Frontal cortex (tissue), 3 donors: ENCODE measurements at regions not wholly inside any gene's neighbourhood (a gene's known extent, or its start where the extent isn't known, plus 50 kb on each side); places are given as distances from the start of the nearest gene placed in this dataset.
"Not testable (repeated sequence)": the region's sequence is repeated elsewhere in the genome, so short reads cannot be mapped to it uniquely, and the experiment has no call there.

Experiments
- DNase-seq, 2 donors: peaks; one replicate each; pipeline ENCODE4 v3.0.0; 2012; ENCODE audit warnings: low spot score in 2 of 2
- FAIRE-seq: peaks from 2 replicates; lab custom pipeline; 2012; peaks lifted over from hg19 to GRCh38; lab: Jason Lieb, UNC
- donor health status: control.
- donor health status: control.
- donor health status: control.

DNA sequence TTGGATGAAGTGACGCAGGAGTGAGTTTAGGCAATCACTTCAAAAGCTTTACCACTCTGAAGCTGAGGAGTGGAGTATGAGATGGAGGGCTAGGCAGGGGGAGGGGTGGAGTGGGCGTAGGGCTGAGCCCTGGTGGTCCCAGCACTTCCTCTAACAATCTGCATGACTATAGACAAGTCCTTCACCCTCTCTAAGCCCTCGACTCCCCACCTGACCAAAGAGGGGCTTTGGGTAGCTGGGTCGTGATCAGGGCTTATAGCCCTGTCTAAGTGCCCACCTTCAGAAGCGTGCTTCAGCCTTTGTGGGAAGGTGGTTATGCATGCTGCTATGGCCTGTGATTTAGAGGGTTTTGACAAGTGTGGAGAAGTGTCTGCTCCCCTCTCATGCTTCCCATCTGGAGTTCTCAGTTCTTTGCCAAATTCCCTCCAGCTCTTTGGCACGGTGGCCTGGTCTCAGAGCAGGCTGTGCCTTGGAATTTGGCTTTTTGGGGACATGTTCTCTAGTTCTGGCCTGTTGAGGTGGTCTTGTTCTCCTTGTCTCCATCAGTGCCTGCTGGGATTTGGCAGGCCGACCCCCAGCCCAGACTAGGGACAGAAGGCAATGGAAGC is 53.0 kb downstream of the ACTBL2 start:
- FAIRE-seq (no peak), DNase-seq (no peak)

DNA sequence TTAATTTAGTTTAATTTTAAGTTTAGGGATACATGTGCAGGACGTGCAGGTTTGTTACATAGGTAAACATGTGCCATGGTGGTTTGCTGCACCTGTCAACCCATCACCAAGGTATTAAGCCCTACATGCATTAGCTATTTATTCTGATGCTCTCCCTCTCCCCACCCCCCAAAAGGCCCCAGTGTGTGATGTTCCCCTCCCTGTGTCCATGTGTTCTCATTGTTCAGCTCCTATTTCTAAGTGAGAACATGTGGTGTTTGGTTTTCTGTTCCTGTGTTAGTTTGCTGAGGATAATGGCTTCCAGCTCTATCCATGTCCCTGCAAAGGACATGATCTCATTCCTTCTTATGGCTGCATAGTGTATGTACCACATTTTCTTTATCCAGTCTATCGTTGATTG is 53.6 kb downstream of the ACTBL2 start:
- not testable (repeated sequence) for DNase-seq, FAIRE-seq

DNA sequence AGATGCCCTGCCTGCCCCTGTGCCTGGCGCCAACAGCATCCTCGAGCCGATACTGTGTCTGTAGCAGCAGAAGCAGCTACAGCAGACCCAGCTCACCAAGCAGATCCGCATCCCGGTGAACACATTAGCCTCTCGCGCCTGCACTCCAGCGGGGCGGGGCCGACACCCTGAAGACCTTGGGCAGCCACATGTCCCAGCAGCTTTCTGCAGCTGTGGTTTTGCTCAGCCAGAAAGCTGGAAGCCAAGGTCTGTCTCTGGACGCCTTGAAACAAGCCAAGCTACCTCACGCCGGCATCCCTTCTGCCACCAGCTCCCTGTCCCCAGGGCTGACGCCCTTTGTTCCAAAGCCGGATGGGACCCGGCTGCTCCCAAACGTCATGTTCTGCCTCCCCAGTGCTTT is 59.6 kb downstream of the ACTBL2 start:
- DNase-seq (no peak), FAIRE-seq (no peak)

DNA sequence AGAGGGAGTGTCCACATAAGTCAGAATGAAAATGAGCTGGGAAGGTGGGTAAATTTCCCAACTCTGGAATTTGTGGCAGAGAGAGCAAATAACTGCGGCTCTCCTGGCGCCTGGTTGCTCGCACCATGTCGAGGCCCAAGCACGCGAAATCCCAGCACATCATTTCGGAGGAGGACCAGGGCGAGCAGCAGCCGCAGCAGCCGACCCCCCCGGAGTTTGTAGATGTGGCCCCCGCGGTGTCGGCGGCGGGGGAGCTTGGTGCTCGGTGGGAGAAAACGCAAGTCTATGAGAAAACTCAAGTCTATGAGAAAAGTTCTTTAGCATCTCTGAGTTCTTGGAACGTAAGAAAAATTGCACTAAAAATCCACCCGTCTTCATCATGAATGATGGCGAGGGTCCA is 60.3 kb downstream of the ACTBL2 start:
- FAIRE-seq (no peak), DNase-seq (no peak)

DNA sequence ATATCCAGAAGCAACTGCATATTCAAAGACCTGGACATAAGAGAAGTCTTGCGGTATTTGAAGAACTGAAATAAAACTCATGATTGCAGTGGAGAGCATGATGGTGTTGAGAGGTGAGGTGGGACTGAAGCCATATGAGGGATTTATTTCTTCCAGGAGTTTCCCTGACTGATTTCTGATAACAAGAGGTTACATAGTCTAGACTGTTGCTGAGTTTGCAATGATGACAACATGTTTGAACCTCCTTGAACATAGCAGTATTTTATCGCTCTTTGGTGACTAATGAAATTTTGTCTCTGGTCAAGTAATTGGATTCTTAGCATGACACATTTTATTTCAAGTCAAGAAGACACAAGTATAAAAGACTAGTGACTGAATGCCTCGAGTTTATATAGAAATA is 61.8 kb downstream of the ACTBL2 start:
- no peak for FAIRE-seq

DNA sequence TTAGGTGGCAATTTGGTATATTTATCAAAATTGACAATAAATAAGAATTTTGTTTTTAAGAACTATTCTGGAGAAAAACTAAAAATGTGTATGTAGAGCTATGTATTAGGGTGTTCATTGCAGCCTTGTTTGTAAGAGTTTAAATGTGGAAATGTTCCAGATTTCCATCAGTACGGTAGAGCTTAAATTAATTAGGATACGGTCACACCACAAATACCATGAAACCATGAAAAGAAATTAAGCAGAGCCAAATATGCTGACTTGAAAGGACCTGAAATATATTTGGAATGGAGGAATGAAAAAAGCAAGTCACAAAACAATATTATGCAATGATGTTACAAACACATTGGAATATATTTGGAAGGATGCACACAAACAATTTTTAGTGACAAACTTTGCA is 64.6 kb downstream of the ACTBL2 start:
- no peak for FAIRE-seq
- DNase-seq = no peak

More for the DNA sequence above, 61.8 kb downstream of the ACTBL2 start:
- no peak for DNase-seq

DNA sequence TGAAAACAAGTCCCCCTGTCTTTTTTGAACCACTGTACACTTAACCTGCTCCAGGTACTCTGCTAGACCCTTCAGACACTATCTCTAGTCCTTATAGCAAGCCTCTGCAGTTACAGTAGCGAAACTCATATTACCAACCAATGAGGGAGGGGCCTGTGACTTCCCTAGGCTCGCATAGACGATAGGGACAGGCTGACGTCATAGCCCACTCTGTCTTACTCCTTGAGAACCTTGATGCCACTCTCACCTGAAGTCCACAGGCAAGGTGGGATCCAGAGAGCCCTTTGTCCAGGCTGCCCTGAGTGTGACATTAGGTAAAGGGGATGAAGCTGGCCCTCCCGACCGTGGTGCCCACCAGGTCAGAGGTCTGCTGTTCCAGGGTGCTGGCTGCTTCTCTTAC is 65.3 kb downstream of the ACTBL2 start:
- no peak for DNase-seq
- no peak for FAIRE-seq

DNA sequence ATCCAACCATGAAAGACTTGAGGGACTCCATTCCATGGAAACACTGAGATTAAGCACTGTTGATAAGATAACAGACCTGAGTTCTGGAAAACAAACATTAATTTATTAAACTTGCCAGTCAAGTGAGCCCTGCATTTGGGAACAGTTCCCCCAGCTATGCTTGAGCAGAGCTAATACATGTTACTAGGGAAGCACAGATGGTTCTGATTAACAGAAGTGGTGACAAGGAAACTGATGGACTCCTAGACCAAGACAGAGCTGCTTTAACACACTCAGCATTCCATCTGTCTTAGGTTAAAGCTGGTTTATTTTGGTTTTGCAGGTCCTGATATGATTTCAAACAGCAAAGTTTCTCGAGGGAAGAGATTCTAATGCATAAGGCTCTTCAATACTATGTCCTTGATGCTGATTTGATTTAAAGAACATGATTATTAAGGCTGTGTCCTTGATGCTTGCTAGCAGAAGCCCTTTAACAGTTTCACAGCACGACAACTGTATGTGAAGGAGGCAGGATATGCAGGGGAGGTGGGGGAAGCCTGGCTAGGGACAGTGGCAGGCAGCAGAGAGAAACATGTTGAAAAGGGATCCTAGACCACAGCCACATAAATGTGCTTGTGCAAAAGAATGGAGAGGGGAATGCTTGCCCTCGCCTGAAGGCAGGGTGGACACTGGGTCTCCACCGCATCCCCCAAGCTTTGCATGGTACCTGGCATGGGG is 66.2 kb downstream of the ACTBL2 start:
- DNase-seq = no peak
- no peak for FAIRE-seq

DNA sequence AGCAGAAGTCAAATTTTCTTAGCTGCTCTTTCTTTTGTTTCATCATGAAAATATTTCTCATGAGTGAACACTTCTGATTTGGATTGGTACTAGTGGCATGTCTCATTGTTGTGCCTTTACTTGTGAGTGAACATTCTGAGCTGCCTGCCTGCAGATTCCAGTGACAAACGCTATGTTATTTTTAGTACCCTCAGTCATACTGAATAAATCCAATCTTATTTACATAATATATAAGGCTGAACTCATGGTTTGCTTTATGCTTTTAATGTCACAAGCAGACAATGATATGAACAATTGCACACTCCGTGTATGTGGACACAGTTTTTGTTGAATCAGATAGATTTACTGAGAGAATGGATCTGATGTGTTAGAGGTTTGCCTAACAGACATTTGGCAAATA is 67.8 kb downstream of the ACTBL2 start:
- DNase-seq = no peak

DNA sequence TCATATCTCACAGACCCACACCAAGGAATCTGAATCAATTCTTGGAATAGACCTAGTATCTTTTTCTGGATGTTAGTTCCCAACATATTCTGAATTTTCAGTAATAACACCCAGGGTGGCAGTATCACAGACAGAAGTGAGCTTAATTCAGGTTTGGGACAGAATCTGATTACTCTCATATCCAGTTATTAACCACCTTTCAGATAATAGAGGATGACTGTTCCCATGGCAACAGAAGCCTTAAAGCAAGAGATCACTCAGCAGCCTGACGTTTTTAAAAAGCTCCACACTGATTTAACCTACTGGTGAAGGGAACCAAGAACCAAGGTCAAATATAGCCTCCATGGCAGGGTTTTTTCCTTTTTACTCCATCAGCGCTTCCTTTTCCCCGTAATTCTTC is 68.4 kb downstream of the ACTBL2 start:
- DNase-seq (no peak), FAIRE-seq (no peak)

More for the DNA sequence above, 67.8 kb downstream of the ACTBL2 start:
- no peak for FAIRE-seq

DNA sequence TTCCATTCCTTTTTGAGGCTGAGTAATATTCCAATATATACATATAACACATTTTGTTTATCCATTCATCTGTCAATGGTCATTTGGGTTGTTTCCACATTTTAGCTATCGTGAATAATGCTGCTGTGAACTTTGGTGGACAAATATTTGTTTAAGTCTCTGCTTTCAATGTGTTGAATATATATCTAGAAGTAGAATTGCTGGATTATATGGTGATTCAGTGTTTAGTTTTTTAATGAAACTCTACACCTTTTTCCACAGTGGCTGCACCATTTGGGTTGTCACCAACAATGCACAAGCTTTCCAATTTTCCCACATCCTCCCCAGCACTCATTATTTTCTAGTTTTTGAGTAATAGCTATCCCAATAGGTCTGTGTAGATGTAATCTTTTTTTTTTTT is 69.5 kb downstream of the ACTBL2 start:
- no peak for DNase-seq
- no peak for FAIRE-seq

DNA sequence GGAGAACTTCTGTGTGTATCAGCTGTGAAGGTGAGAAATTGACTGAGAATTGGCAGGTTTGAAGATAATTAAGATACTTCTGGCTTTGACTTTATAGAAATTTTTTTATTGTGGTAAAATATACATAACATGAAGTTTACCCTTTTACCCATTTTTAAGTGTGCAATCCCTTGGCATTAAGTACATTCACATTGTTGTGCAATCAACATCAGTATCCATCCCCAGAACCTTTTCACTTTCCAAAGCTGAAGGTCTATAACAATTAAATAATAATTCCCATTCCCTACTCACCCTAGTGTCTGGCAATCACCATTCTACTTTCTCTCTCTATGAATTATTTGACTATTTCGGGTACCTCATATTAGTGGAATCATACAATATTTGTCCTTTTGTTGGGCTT is 69.9 kb downstream of the ACTBL2 start:
- FAIRE-seq (no peak), DNase-seq (no peak)

DNA sequence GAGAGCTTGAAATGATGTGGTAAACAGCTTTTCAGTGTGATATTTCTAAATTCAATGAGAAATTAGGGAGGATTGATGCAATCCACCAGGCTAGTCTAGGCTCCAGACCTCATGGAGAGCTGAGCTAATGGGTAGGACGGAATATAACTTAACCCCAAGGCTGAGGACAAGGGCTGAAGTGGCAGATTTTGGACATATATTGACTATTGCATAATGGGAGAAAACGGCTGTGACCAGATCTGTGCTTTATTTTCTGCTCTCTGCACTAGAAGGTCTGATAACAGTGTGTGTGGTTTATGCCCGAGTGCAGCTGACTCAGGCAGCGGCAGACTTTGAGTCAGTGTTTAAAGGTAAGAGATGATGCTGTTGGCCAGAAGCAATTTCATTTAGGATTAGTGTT is 70.6 kb downstream of the ACTBL2 start:
- no peak for FAIRE-seq

DNA sequence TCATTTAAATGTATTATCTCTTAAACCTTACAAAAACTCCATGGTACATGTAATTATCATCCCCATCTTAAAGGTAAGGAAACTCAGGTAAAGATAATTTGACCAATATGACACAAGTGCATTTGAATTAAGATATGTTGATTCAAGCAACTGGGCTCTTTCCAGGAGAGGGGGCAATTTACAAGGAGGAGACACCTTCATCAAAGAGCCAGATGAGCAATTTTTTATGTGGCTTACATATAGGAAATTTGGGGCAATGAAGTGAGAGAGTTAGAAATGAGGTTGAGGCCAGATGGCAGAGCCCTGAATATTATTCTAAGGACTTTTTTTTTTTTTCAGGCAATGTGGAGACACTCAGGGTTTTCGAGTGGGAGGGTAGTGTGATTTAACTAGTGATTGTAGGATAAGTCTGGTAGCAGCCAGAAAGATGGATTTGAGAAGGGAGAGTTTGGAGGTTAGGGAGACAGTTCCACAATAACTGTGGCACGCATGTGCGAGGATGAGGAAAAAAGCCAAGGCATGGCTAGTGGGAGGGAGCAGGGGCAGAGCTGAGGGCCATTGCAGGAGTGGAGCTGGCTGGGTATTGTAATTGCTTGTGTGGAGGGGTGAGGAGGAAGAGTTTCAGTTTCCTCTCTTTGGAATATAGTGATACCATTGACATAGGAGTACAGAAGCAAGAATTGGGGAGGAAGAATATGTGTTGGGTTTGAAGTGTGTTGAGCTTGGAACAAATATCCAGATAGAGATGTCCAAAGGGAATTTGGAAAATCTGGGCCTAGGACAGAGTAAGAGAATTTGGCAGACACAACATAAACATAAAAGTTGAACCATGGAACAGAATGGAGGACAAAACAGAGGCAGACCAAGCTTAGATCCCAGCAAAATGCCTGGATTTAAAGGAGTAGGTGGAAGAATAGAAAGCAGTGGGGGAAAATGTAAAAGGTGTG is 72.0 kb downstream of the ACTBL2 start:
- no peak for DNase-seq
- no peak for FAIRE-seq

More for the DNA sequence above, 70.6 kb downstream of the ACTBL2 start:
- DNase-seq = no peak

DNA sequence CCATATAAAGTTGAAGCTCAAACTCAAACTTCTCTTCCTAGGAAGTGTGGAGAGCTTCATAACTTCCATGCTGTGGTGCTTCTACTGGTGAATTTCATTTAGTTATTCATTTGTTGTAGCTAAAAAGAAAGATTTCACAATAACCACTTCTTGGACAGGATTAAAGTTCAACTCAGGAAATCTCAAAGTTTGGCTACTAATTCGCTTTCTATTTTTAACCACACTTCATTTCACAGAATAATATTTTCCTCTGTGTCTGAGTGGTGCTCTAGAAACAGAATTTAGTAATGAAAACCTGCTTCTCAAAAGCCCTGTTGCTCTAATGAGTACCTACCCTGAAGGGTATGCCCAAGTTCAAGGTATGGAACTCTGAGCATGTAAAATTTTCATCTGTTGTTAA is 73.9 kb downstream of the ACTBL2 start:
- DNase-seq = no peak
- no peak for FAIRE-seq

DNA sequence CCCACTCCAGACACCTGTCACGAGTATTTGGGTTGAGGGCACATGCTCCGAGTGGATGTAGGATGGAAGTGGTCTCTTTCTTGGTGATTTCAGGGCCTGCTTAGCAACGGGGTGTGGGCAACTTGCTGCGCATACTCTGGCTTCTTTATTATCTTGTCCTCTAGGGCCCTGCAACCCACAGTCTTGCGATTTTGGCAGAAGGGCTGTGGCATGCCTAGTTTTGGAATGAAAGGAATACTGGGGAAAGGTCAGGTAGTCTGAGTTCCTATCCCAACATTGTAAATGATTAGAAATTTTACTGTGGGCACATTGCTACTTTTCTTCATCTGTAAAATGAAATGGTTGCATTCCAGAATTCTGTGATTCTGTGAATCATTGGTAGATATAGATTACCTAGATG is 74.3 kb downstream of the ACTBL2 start:
- FAIRE-seq = no peak
- DNase-seq = no peak

DNA sequence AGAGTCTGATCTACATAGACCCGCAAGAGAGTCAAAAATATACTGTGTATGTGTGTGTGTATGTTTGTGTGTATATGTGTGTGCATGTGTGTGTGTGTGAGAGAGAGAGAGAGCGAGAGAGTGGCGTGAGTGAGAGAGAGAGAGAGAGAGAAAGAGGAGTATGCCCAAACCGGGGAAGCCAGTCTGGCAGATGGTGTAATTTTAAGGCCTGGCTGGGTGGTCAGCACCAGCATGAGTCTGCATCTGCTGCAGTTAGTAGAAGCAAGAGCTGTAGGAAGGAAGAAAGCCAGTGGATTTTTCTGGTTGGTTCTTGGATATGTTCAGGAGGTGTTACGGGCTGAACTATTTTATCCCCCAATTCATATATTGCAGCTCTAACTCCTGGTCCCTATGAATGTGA is 75.2 kb downstream of the ACTBL2 start:
- FAIRE-seq (no peak), DNase-seq (no peak)

DNA sequence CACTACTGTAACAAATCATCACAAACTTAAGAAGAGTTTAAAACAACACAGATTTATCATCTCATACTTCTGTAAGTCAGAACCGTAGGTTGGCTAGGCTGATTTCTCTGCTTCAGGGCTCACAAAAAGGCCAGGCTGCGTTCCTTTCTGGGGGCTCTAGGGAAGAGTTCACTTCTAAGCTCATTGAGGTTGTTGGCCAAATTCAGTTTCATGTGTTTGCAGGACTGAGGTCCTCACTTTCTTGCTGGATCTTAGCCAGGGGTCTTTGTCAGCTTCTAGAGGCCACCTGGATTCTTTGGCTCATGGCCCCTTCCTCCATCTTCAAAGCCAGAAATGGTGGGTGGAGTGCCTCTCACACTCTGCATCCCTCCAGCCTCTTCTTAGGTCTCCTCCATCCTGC is 76.0 kb downstream of the ACTBL2 start:
- no peak for DNase-seq
- no peak for FAIRE-seq

DNA sequence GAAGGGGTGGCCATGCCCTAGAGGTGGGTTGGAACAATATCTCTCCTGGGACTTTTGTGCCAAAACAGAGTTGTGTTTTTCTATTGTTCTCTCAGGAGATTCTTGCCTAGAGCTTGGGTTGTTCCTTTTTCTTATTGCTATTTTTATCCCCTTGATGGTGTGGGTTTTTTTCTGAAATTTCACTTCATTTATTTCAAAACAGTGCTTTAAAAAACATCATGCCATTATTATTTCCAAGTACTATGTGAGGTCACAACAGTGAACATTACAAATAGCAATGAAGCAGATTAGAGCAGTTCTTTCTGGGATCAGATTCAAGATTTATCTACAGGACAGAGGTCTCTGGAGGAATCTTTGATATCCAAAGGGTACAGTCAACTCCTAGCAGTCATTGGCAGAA is 76.6 kb downstream of the ACTBL2 start:
- DNase-seq (no peak), FAIRE-seq (no peak)

DNA sequence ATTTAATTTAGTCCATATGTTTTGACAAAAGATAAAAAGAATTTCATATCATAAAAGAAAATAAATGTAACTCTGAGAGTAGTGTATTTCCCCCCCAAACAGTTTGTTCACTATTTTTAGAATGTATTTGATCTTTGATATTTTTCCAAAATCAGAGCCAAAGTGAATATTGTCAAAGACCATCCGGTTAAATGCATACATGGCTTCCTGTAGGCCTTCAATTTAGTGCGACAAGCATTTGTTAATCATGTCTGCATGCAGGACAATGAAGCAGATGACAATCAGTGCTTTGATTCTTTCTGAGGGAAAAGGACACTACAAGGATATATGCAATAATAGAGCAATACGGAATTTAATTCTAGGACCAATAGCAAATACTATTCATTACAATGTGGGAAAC is 79.8 kb downstream of the ACTBL2 start:
- no peak for FAIRE-seq
- DNase-seq = no peak

DNA sequence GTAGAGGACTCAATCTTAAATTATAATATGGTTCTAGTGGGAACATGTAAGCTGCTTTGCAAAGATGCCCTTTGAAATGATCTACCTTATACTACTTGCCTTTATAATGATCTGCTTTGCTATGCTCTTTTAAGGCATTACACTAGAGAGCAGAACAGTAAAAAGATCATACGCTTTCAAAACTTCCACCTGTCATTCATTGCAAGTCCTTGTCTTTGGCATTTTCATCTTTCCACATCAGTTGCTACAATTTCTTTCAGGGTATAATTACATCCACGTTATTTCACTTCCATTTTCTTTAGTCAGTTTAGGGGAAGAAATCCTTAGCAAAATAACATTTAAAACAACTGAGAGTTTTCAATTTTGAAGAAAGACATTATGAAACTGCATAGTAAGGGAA is 80.3 kb downstream of the ACTBL2 start:
- DNase-seq (no peak), FAIRE-seq (no peak)
